ENCODE measurements at regions not wholly inside any gene's neighbourhood (a gene's known extent, or its start where the extent isn't known, plus 50 kb on each side); places are given as distances from the start of the nearest gene placed in this dataset.

- TF ChIP-seq POLR2A (IDR thresholded peaks at IDR 0.05) (no peak), CTCF (IDR thresholded peaks at IDR 0.05) (no peak)
Measured at GRCh38 chr1:219308367-219308766, 134.7 kb downstream of the LYPLAL1 start.

Data from heart left ventricle (tissue), 13 donors.